IPS-18c (cell line): ENCODE measurements at regions not wholly inside any gene's neighbourhood (a gene's known extent, or its start where the extent isn't known, plus 50 kb on each side); places are given as distances from the start of the nearest gene placed in this dataset.
"Not testable (repeated sequence)": the region's sequence is repeated elsewhere in the genome, so short reads cannot be mapped to it uniquely, and the experiment has no call there.

ENCODE experiments used
- H3K4me3 ChIP-seq: 2 replicates; pipeline ENCODE4 v1.7.0; 2013; ENCODE audit warnings: low read depth, mild to moderate bottlenecking, low read length, moderate library complexity; ENCODE audit not compliant: insufficient read depth
- H3K9me3 ChIP-seq: one replicate; pipeline ENCODE4 v1.6.1; 2013; ENCODE audit warnings: mild to moderate bottlenecking, low read length, moderate library complexity; ENCODE audit not compliant: control insufficient read depth, insufficient read depth

GRCh38 chr5:56763711-56764466 is 51.5 kb upstream of the MAP3K1 start:
- H3K9me3 ChIP-seq, result no peaks in the 10 kb centered on the region
- H3K4me3 ChIP-seq, result no peak overlapping the region

- no peaks in the 10 kb centered on the region for H3K9me3 ChIP-seq
- no peak overlapping the region for H3K4me3 ChIP-seq
Observed at GRCh38 chr5:56763182-56763581, 52.2 kb upstream of the MAP3K1 start.

- H3K4me3 ChIP-seq, result no peak overlapping the region
- H3K9me3 ChIP-seq, result no peaks in the 10 kb centered on the region
Observed at GRCh38 chr5:56761151-56761885, 54.0 kb upstream of the MAP3K1 start.

GRCh38 chr5:56760723-56761122 is 54.6 kb upstream of the MAP3K1 start:
- no peak overlapping the region for H3K4me3 ChIP-seq

GRCh38 chr5:56759521-56760216 is 55.7 kb upstream of the MAP3K1 start:
- Histone ChIP-seq H3K9me3 (no peaks in the 10 kb centered on the region), H3K4me3 (no peak overlapping the region)

More at GRCh38 chr5:56760723-56761122, 54.6 kb upstream of the MAP3K1 start:
- H3K9me3 ChIP-seq, result no peaks in the 10 kb centered on the region

GRCh38 chr5:56757077-56757476 is 58.3 kb upstream of the MAP3K1 start:
- no peak overlapping the region for H3K4me3 ChIP-seq

GRCh38 chr5:56755036-56755555 is 60.3 kb upstream of the MAP3K1 start:
- Histone ChIP-seq H3K9me3 (peaks cover 10% of the 10 kb centered on the region), H3K4me3 (no peak overlapping the region)

More at GRCh38 chr5:56757077-56757476, 58.3 kb upstream of the MAP3K1 start:
- peaks cover 5% of the 10 kb centered on the region for H3K9me3 ChIP-seq

GRCh38 chr5:56753588-56753987 is 61.8 kb upstream of the MAP3K1 start:
- not testable (repeated sequence) for H3K4me3 ChIP-seq, H3K9me3 ChIP-seq

GRCh38 chr5:56751572-56752313 is 63.6 kb upstream of the MAP3K1 start:
- Histone ChIP-seq H3K9me3 (peaks cover 10% of the 10 kb centered on the region), H3K4me3 (no peak overlapping the region)

- H3K9me3 ChIP-seq, result peaks cover 10% of the 10 kb centered on the region
- no peak overlapping the region for H3K4me3 ChIP-seq
Observed at GRCh38 chr5:56749842-56750241, 65.5 kb upstream of the MAP3K1 start.

- H3K9me3 ChIP-seq, result peaks cover 1% of the 10 kb centered on the region
- H3K4me3 ChIP-seq, result no peak overlapping the region
Observed at GRCh38 chr5:56746553-56747339, 68.6 kb upstream of the MAP3K1 start.

- Histone ChIP-seq H3K9me3 (no peaks in the 10 kb centered on the region), H3K4me3 (no peak overlapping the region)
Observed at GRCh38 chr5:56745864-56746263, 69.5 kb upstream of the MAP3K1 start.

- no peaks in the 10 kb centered on the region for H3K9me3 ChIP-seq
- no peak overlapping the region for H3K4me3 ChIP-seq
Observed at GRCh38 chr5:56740868-56741267, 74.5 kb upstream of the MAP3K1 start.

- no peaks in the 10 kb centered on the region for H3K9me3 ChIP-seq
- H3K4me3 ChIP-seq, result no peak overlapping the region
Observed at GRCh38 chr5:56739990-56740389, 75.4 kb upstream of the MAP3K1 start.

- Histone ChIP-seq H3K4me3 (no peak overlapping the region), H3K9me3 (no peaks in the 10 kb centered on the region)
Observed at GRCh38 chr5:56737951-56738606, 77.3 kb upstream of the MAP3K1 start.
